Sigmoid colon (tissue), 4 donors: ENCODE measurements at regions not wholly inside any gene's neighbourhood (a gene's known extent, or its start where the extent isn't known, plus 50 kb on each side); places are given as distances from the start of the nearest gene placed in this dataset.

Source experiments
- EP300 ChIP-seq, 4 donors: sonication (generic); formaldehyde crosslinking; IDR thresholded peaks; one replicate each; pipeline ENCODE4 v1.6.1; 2017; ENCODE audit warnings: antibody characterized with exemption in 4 of 4
- POLR2A ChIP-seq, 2 donors: fragments of 450-650 bp; IDR thresholded peaks; one replicate each; pipeline ENCODE4 v1.6.1; 2016; ENCODE audit warnings: antibody characterized with exemption in 2 of 2, mild to moderate bottlenecking in 2 of 2, moderate library complexity in 2 of 2
- POLR2AphosphoS5 ChIP-seq, 4 donors: sonication (generic); formaldehyde crosslinking; IDR thresholded peaks; one replicate each; pipeline ENCODE4 v1.6.1; 2017; ENCODE audit warnings: antibody characterized with exemption in 4 of 4
- TF ChIP-seq, protein P1 (sequence below), 4 experiments: fragments of 450-650 bp in 3 of 4; fragments of 200-600 bp in 1 of 4; IDR thresholded peaks; one replicate each; pipeline ENCODE4 v1.5.1; 2016 to 2019; ENCODE audit warnings: antibody characterized with exemption in 4 of 4, mild to moderate bottlenecking in 3 of 4, moderate library complexity in 2 of 4

DNA sequence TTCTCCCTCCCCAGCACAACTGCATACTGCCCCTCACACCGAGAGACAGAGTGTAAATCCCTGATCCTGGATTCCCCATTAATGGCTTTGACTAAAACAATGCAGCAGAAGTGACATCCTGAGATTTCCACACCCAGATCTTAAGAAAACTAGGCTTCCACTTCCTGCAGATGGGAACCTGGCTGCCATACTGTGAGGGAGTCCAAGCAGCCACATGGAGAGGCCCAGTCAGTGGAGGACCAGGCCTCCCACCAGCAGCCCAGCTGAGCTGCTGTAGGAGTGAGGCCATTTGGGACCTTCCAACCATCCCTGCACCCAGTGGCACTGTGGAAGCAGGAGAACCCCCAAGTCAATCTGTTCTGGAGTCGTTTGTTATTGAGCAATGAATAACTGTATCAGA, 120.6 kb downstream of the CRYAA start:
- TF ChIP-seq, protein P1, sequence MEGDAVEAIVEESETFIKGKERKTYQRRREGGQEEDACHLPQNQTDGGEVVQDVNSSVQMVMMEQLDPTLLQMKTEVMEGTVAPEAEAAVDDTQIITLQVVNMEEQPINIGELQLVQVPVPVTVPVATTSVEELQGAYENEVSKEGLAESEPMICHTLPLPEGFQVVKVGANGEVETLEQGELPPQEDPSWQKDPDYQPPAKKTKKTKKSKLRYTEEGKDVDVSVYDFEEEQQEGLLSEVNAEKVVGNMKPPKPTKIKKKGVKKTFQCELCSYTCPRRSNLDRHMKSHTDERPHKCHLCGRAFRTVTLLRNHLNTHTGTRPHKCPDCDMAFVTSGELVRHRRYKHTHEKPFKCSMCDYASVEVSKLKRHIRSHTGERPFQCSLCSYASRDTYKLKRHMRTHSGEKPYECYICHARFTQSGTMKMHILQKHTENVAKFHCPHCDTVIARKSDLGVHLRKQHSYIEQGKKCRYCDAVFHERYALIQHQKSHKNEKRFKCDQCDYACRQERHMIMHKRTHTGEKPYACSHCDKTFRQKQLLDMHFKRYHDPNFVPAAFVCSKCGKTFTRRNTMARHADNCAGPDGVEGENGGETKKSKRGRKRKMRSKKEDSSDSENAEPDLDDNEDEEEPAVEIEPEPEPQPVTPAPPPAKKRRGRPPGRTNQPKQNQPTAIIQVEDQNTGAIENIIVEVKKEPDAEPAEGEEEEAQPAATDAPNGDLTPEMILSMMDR (IDR thresholded peaks at IDR 0.05) = no peak
- TF ChIP-seq POLR2A (IDR thresholded peaks at IDR 0.05) (no peak), EP300 (IDR thresholded peaks at IDR 0.05) (no peak), POLR2AphosphoS5 (IDR thresholded peaks at IDR 0.05) (no peak)
